DMS79 (cell line): ENCODE measurements at regions not wholly inside any gene's neighbourhood (a gene's known extent, or its start where the extent isn't known, plus 50 kb on each side); places are given as distances from the start of the nearest gene placed in this dataset.

Experiments
- DNase-seq: peaks from one replicate; lab custom pipeline; 2025; lab: John Stamatoyannopoulos, UW

GRCh38 chr2:45337481-45337880 lies 273.6 kb downstream of the SRBD1 start:
- DNase-seq, result no peak

GRCh38 chr2:45334205-45334604 lies 276.9 kb downstream of the SRBD1 start:
- no peak for DNase-seq

GRCh38 chr2:45332567-45332966 lies 278.5 kb downstream of the SRBD1 start:
- no peak for DNase-seq

- no peak for DNase-seq
Observed at GRCh38 chr2:45332094-45332493, 279.0 kb downstream of the SRBD1 start.

GRCh38 chr2:45331410-45331786 lies 279.7 kb downstream of the SRBD1 start:
- DNase-seq, result no peak

- DNase-seq, result no peak
Observed at GRCh38 chr2:45330637-45331409, 280.2 kb downstream of the SRBD1 start.

- DNase-seq, result no peak
Observed at GRCh38 chr2:45330108-45330507, 281.0 kb downstream of the SRBD1 start.

GRCh38 chr2:45329045-45329677 lies 281.9 kb downstream of the SRBD1 start:
- DNase-seq, result no peak

GRCh38 chr2:45328264-45328870 lies 282.7 kb downstream of the SRBD1 start:
- DNase-seq, result no peak

GRCh38 chr2:45323344-45323743 lies 287.7 kb downstream of the SRBD1 start:
- DNase-seq, result no peak

- DNase-seq, result no peak
Observed at GRCh38 chr2:45320956-45321355, 290.1 kb downstream of the SRBD1 start.

GRCh38 chr2:45319683-45320455 lies 291.2 kb downstream of the SRBD1 start:
- no peak for DNase-seq

GRCh38 chr2:45318686-45319085 lies 292.4 kb downstream of the SRBD1 start:
- no peak for DNase-seq

- DNase-seq, result no peak
Observed at GRCh38 chr2:45316576-45317338, 294.3 kb downstream of the SRBD1 start.

GRCh38 chr2:45315861-45316260 lies 295.2 kb downstream of the SRBD1 start:
- no peak for DNase-seq

- no peak for DNase-seq
Observed at GRCh38 chr2:45312275-45312674, 298.8 kb downstream of the SRBD1 start.

GRCh38 chr2:45311559-45311958 lies 299.5 kb downstream of the SRBD1 start:
- no peak for DNase-seq

GRCh38 chr2:45307147-45307546 lies 297.9 kb upstream of the SIX2 start:
- no peak for DNase-seq

GRCh38 chr2:45305599-45305998 lies 296.3 kb upstream of the SIX2 start:
- no peak for DNase-seq

GRCh38 chr2:45303417-45304202 lies 294.4 kb upstream of the SIX2 start:
- no peak for DNase-seq
